Thymus (tissue), 11 donors: ENCODE measurements at regions not wholly inside any gene's neighbourhood (a gene's known extent, or its start where the extent isn't known, plus 50 kb on each side); places are given as distances from the start of the nearest gene placed in this dataset.

ENCODE experiments used
- DNase-seq, 9 donors: peaks; one replicate each; pipeline ENCODE4 v3.0.0-alpha.2; 2013; ENCODE audit warnings: low spot score in 9 of 9, low read depth in 6 of 9, missing footprints in 1 of 9
- H3K27ac ChIP-seq, 2 donors: one replicate each; pipeline ENCODE4 v1.5.1; 2013; ENCODE audit warnings: control low read depth in 1 of 2, low read depth in 1 of 2, low read length in 1 of 2, mild to moderate bottlenecking in 1 of 2, moderate library complexity in 1 of 2
- H3K27me3 ChIP-seq, 2 donors: one replicate each; pipeline ENCODE4 v1.5.1; 2013; ENCODE audit warnings: low read length in 1 of 2; ENCODE audit not compliant: control insufficient read depth in 2 of 2, insufficient read depth in 1 of 2
- H3K36me3 ChIP-seq, 2 donors: one replicate each; pipeline ENCODE4 v1.5.1; 2013; ENCODE audit warnings: low read length in 1 of 2, mild to moderate bottlenecking in 1 of 2, moderate library complexity in 1 of 2; ENCODE audit not compliant: control insufficient read depth in 2 of 2, insufficient read depth in 2 of 2
- H3K4me1 ChIP-seq, 2 donors: one replicate each; pipeline ENCODE4 v1.5.1; 2013; ENCODE audit warnings: low read length in 2 of 2; ENCODE audit not compliant: control insufficient read depth in 2 of 2, insufficient read depth in 2 of 2
- H3K4me3 ChIP-seq, 2 donors: one replicate each; pipeline ENCODE4 v1.5.1; 2013; ENCODE audit warnings: low read length in 2 of 2, control low read depth in 1 of 2, mild to moderate bottlenecking in 1 of 2
- H3K9me3 ChIP-seq, 2 donors: one replicate each; pipeline ENCODE4 v1.5.1; 2013; ENCODE audit warnings: low read length in 1 of 2, mild to moderate bottlenecking in 1 of 2; ENCODE audit not compliant: control insufficient read depth in 2 of 2, insufficient read depth in 1 of 2
- WGBS: extraction: QIAGEN DNeasy Blood & Tissue Kit; methylation state at CpG from one replicate; pipeline ENCODE4 v1.1.7; 2013; 5-methylcytosine and 5-hydroxymethylcytosine counted together
- donor health status: healthy.

- WGBS = 93% methylated on average over 35 of the region's 35 CpGs
- Histone ChIP-seq H3K27me3 (peaks cover 0 to 8% of the 10 kb centered on the region in 2 donors), H3K27ac (no peak overlapping the region), H3K36me3 (no peaks in the 10 kb centered on the region), H3K9me3 (no peaks in the 10 kb centered on the region), H3K4me1 (no peaks in the 10 kb centered on the region), H3K4me3 (no peak overlapping the region)
- DNase-seq = no peak
Measured at GRCh38 chr13:111898956-111899713, 167.8 kb upstream of the SOX1 start.

DNA sequence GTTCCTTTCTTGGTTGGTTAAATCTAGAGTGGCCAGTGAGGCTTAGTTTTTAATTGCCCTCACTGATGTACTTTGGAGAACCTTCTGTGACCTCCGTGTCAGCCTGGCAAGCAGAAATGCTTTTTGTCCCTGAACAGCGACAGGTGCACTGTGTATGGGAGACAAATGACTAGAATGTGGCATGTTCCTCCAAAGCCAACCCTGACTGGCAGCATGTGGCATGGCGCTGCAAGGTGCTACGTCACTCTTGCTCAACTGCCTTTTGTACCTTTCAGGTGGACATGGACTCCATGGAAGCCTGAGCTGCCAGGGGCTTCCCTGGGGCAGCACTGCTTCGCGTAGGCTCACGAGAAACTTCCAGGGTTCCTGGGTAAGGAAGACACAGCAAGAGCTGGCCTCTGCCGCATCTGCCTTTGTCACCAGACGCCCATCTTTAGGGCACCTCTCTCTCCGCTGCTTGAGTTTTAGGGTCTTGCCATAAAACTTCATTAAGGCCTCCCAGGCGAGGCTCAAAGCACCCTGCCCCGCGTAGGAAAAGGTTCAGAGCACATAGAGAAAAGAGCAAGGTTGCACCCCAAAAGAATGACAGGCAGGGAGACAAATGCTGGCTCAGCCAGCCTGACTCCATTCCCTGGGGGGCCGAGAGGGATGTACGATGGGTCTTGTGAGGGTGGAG lies 167.1 kb upstream of the SOX1 start:
- WGBS = 93% methylated on average over 15 of the region's 15 CpGs
- H3K27me3 ChIP-seq = peaks cover 0 to under 1% of the 10 kb centered on the region in 2 donors
- H3K27ac ChIP-seq = no peak overlapping the region
- no peak for DNase-seq
- no peaks in the 10 kb centered on the region for H3K4me1 ChIP-seq
- no peak overlapping the region for H3K4me3 ChIP-seq
- no peaks in the 10 kb centered on the region for H3K36me3 ChIP-seq
- no peaks in the 10 kb centered on the region for H3K9me3 ChIP-seq

- no peaks in the 10 kb centered on the region for H3K27me3 ChIP-seq
- WGBS = 60% methylated on average over 26 of the region's 26 CpGs
- DNase-seq = no peak
- H3K9me3 ChIP-seq = peaks cover 0 to under 1% of the 10 kb centered on the region in 2 donors
- H3K27ac ChIP-seq = no peak overlapping the region
- H3K36me3 ChIP-seq = no peaks in the 10 kb centered on the region
- H3K4me1 ChIP-seq = no peaks in the 10 kb centered on the region
- no peak overlapping the region for H3K4me3 ChIP-seq
Measured at GRCh38 chr13:111900390-111901131, 166.4 kb upstream of the SOX1 start.

DNA sequence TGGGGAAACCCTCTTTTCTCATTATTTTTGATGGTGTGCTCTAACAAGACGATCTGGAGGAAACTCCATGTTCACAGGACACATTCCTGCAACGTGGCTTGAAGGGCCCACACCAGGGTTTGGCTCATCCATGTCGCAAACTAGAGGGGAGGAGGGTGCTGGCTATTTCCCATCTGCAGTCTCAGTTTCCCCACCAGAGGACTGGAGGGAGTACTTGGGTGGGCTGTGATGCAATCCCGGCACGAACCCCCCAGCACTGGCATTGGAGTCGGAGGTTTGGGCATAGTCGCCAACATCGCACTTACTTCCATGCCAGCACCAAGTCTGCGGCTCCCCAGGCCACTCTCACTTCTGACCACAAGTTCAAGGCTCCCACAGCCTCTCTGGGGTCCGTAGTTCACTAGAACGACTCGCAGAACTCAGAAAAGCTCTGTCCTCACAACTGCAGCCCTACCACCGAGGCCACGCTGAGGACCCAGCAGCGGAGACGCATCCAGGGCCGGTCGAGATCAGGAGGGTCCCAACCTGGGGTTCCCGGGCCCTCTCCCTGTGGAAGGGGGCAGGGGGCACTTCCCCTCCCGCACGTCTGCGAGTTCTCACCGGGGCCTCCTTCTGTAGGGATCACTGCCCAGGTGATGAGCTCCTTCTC lies 165.6 kb upstream of the SOX1 start:
- Histone ChIP-seq H3K4me1 (no peaks in the 10 kb centered on the region), H3K4me3 (no peak overlapping the region), H3K36me3 (no peaks in the 10 kb centered on the region), H3K9me3 (peaks cover 0 to 1% of the 10 kb centered on the region in 2 donors), H3K27me3 (no peaks in the 10 kb centered on the region), H3K27ac (no peak overlapping the region)
- WGBS = 90% methylated on average over 23 of the region's 23 CpGs
- no peak for DNase-seq

GRCh38 chr13:111902726-111903125 lies 164.2 kb upstream of the SOX1 start:
- H3K27ac ChIP-seq = no peak overlapping the region
- WGBS = 86% methylated on average over 10 of the region's 10 CpGs
- DNase-seq = no peak

GRCh38 chr13:111903143-111903542 lies 163.8 kb upstream of the SOX1 start:
- Histone ChIP-seq H3K27me3 (no peaks in the 10 kb centered on the region), H3K4me3 (no peak overlapping the region), H3K9me3 (peaks cover 0 to 1% of the 10 kb centered on the region in 2 donors), H3K36me3 (no peaks in the 10 kb centered on the region), H3K4me1 (no peaks in the 10 kb centered on the region), H3K27ac (no peak overlapping the region)
- DNase-seq = no peak
- 91% methylated on average over 5 of the region's 5 CpGs for WGBS

More at GRCh38 chr13:111902726-111903125, 164.2 kb upstream of the SOX1 start:
- H3K9me3 ChIP-seq = peaks cover 0 to 1% of the 10 kb centered on the region in 2 donors
- no peaks in the 10 kb centered on the region for H3K27me3 ChIP-seq
- no peaks in the 10 kb centered on the region for H3K4me1 ChIP-seq
- no peaks in the 10 kb centered on the region for H3K36me3 ChIP-seq
- H3K4me3 ChIP-seq = no peak overlapping the region

DNA sequence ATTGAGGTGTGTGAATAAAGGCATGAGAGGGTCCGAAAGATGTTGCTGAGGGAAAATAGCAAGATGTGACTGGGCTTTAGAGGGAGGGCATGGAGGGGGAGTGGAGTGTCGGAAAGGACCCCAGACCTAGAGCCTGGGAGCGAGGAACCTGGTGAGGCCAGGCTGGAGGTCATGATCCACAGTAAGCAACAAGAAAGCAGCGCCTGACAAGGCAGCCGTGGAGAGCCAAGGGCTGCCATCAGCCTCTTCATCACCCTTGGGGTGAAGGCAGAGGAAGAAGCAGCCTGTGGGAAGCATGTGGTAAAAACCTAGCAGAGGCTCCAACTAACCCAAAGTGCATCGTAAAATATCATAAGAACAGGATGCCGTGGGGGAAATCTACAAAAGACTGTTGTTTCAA lies 162.8 kb upstream of the SOX1 start:
- Histone ChIP-seq H3K27ac (no peak overlapping the region), H3K36me3 (no peaks in the 10 kb centered on the region), H3K27me3 (no peaks in the 10 kb centered on the region), H3K4me3 (no peak overlapping the region), H3K4me1 (no peaks in the 10 kb centered on the region), H3K9me3 (peaks cover 0 to 1% of the 10 kb centered on the region in 2 donors)
- DNase-seq = no peak
- WGBS = 90% methylated on average over 7 of the region's 7 CpGs

DNA sequence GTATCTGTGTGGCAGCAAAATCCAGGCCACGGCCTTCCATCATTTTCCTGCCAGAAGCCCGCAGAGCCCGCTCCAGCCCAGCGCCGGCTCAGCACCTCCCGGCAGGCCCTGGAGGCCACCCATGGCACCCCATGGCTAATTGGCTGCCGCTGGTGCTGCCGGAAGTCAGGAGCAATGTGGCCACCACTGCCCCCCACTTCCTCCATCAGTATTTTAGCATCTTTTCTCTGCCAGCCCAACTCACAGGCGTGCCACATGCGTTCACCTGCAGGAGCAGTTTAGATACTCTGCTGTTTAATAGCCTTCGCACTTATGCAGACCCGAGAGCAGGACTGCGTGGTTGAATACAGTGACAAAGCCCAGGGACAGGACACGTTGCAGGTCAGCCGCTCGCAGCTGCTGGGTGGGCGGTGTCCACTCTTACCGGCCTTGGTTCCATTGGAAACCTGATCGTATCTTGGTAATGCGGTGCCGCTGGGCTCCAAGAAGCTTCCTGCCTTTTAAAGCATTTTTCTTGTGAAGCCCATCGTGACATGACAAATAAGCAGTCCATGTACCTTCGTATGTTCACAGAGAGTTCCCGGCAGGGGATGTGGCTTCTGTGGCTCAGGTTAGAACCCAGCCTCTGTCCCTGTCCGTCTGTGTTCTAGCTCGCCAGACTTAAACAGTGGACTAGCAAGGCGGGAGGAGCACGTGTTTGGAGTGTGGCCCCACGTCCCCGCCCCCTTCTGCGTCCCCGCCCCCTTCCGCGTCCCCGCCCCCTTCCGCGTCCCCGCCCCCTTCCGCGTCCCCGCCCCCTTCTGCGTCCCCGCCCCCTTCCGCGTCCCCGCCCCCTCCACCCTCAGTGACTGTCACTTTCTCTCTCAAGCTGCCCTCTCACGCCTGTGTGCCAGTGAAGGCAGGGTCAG lies 162.0 kb upstream of the SOX1 start:
- Histone ChIP-seq H3K9me3 (peaks cover 0 to 1% of the 10 kb centered on the region in 2 donors), H3K4me1 (no peaks in the 10 kb centered on the region), H3K27ac (no peak overlapping the region), H3K4me3 (no peak overlapping the region), H3K27me3 (no peaks in the 10 kb centered on the region), H3K36me3 (no peaks in the 10 kb centered on the region)
- WGBS = 94% methylated on average over 47 of the region's 47 CpGs
- DNase-seq = no peak
